CD14-positive monocyte (primary cell): ENCODE measurements at regions not wholly inside any gene's neighbourhood (a gene's known extent, or its start where the extent isn't known, plus 50 kb on each side); places are given as distances from the start of the nearest gene placed in this dataset.
A peak's percentile ranks its signal among the peaks of the same experiment; 100 is the strongest.

Experiments used
- DNase-seq, 3 donors: peaks; one replicate each; pipeline ENCODE4 v3.0.0-alpha.2; 2011 to 2022
- H2AFZ ChIP-seq: 2 replicates; pipeline ENCODE4 v1.6.0; 2012; ENCODE audit warnings: mild to moderate bottlenecking, low read depth, low read length, inconsistent platforms; ENCODE audit not compliant: insufficient read depth, poor library complexity, severe bottlenecking
- H3K27ac ChIP-seq, 2 donors: 1 replicate in 1 of 2; 2 replicates in 1 of 2; pipeline ENCODE4 v1.5.1; 2012 to 2013; ENCODE audit warnings: low read length in 2 of 2, control low read depth in 1 of 2, inconsistent platforms in 1 of 2, low read depth in 1 of 2, mild to moderate bottlenecking in 1 of 2
- H3K27me3 ChIP-seq, 2 donors: one replicate each; pipeline versions ENCODE4 v1.6.0 to v1.6.1; 2011 to 2013; ENCODE audit warnings: low read length in 2 of 2; ENCODE audit not compliant: control insufficient read depth in 2 of 2, insufficient read depth in 2 of 2
- H3K36me3 ChIP-seq, 2 donors: replicated peaks in 1 of 2; 1 replicate in 1 of 2; 2 replicates in 1 of 2; pipeline versions ENCODE4 v1.5.1 to v1.6.1; 2012 to 2013; ENCODE audit warnings: low read length in 2 of 2, control low read depth in 1 of 2, inconsistent platforms in 1 of 2, mild to moderate bottlenecking in 1 of 2; ENCODE audit not compliant: insufficient read depth in 2 of 2, control insufficient read depth in 1 of 2
- H3K4me1 ChIP-seq, 2 donors: 1 replicate in 1 of 2; 2 replicates in 1 of 2; pipeline versions ENCODE4 v1.5.1 to v1.6.1; 2012 to 2013; ENCODE audit warnings: low read length in 2 of 2, control low read depth in 1 of 2, inconsistent platforms in 1 of 2, mild to moderate bottlenecking in 1 of 2, moderate library complexity in 1 of 2; ENCODE audit not compliant: insufficient read depth in 2 of 2, control insufficient read depth in 1 of 2
- H3K4me2 ChIP-seq: replicated peaks from 2 replicates; pipeline ENCODE3; 2012; ENCODE audit warnings: low read length, moderate library complexity, mild to moderate bottlenecking; ENCODE audit not compliant: poor library complexity, severe bottlenecking; ENCODE audit errors: extremely low read depth
- H3K4me3 ChIP-seq, 3 experiments: fragments of 200-600 bp in 1 of 3; sonication (generic) in 1 of 3; replicated peaks in 1 of 3; 1 replicate in 2 of 3; 2 replicates in 1 of 3; pipeline ENCODE4 v1.5.1; 2011 to 2013; ENCODE audit warnings: low read length in 3 of 3, mild to moderate bottlenecking in 3 of 3, control low read depth in 2 of 3, low read depth in 2 of 3, inconsistent platforms in 1 of 3, moderate library complexity in 1 of 3
- H3K79me2 ChIP-seq: 2 replicates; pipeline ENCODE4 v1.6.0; 2012; ENCODE audit warnings: mild to moderate bottlenecking, control low read depth, inconsistent platforms, low read length, moderate library complexity; ENCODE audit not compliant: insufficient read depth
- H3K9ac ChIP-seq: 2 replicates; pipeline ENCODE4 v1.6.0; 2017; ENCODE audit warnings: low read length, mild to moderate bottlenecking; ENCODE audit not compliant: insufficient read depth, poor library complexity, severe bottlenecking
- H3K9me3 ChIP-seq, 2 donors: replicated peaks in 1 of 2; 1 replicate in 1 of 2; 2 replicates in 1 of 2; pipeline versions ENCODE4 v1.5.1 to v1.6.1; 2012 to 2013; ENCODE audit warnings: low read length in 2 of 2, control low read depth in 1 of 2; ENCODE audit not compliant: control insufficient read depth in 1 of 2, insufficient read depth in 1 of 2
- H4K20me1 ChIP-seq: 2 replicates; pipeline ENCODE4 v1.6.0; 2012; ENCODE audit warnings: mild to moderate bottlenecking, low read length, control low read depth, moderate library complexity; ENCODE audit not compliant: insufficient read depth
- H3K27ac Mint-ChIP-seq, 7 donors: one replicate each; pipeline ENCODE4 v1.8.0; 2020; ENCODE audit warnings: mild to moderate bottlenecking in 7 of 7, mixed read lengths in 7 of 7, moderate library complexity in 6 of 7, inconsistent platforms in 2 of 7
- H3K27me3 Mint-ChIP-seq, 3 donors: one replicate each; pipeline ENCODE4 v1.8.0; 2021 to 2022; ENCODE audit warnings: low read depth in 3 of 3, mild to moderate bottlenecking in 3 of 3, mixed read lengths in 3 of 3, moderate library complexity in 3 of 3, inconsistent platforms in 1 of 3
- H3K36me3 Mint-ChIP-seq, 2 donors: one replicate each; pipeline ENCODE4 v1.8.0; 2020; ENCODE audit warnings: mixed read lengths in 2 of 2, inconsistent platforms in 1 of 2, mild to moderate bottlenecking in 1 of 2
- H3K4me1 Mint-ChIP-seq: one replicate; pipeline ENCODE4 v1.8.0; 2020; ENCODE audit warnings: mild to moderate bottlenecking, mixed read lengths
- H3K4me3 Mint-ChIP-seq, 2 donors: one replicate each; pipeline ENCODE4 v1.8.0; 2020; ENCODE audit warnings: mild to moderate bottlenecking in 2 of 2, mixed read lengths in 2 of 2, moderate library complexity in 1 of 2
- H3K9me3 Mint-ChIP-seq, 7 donors: one replicate each; pipeline ENCODE4 v1.8.0; 2020 to 2022; ENCODE audit warnings: mixed read lengths in 7 of 7, mild to moderate bottlenecking in 6 of 7, moderate library complexity in 6 of 7, inconsistent platforms in 2 of 7
- CTCF ChIP-seq: fragments of 200-600 bp; IDR thresholded peaks from one replicate; pipeline ENCODE4 v1.8.0; 2022; ENCODE audit warnings: antibody characterized with exemption, mild to moderate bottlenecking
- WGBS: methylation state at CpG from one replicate; pipeline ENCODE4 v1.1.5; 2013; ENCODE audit warnings: missing lambda C conversion rate; ENCODE audit not compliant: insufficient coverage; 5-methylcytosine and 5-hydroxymethylcytosine counted together
- intact Hi-C, 2 donors: fragments of 100-400 bp; cut with micrococcal nuclease; formaldehyde crosslinking; loops; one replicate each; pipeline versions ENCODE4 v1.15.0 to v1.15.1; 2023

DNA sequence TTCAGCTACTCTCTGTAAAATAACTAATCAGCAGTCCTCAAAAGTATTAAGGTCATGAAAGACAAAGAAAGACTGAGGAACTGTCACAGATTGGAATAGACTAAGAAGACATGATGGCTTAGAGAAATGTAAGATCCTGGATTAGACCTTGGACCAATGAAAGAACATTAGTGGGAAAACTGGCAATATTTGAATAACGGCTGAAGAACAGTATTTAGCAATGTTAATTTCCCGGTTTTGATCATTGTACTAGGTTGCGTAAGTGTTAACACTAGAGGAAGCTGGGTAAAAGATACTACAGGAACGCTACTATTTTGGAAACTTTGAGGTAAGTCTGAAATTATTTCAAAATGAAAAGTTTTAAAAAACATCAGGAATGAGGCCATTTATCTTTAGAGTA is 98.8 kb upstream of the RESF1 start:
- Histone ChIP-seq H3K27me3 (no peaks in the 10 kb centered on the region), H3K36me3 (no peaks in the 10 kb centered on the region), H4K20me1 (no peaks in the 10 kb centered on the region), H3K9ac (no peak overlapping the region), H3K9me3 (peaks cover 28 to 49% of the 10 kb centered on the region in 2 donors), H3K4me3 (peak overlapping the region in 1 of 3 experiments; percentile 4), H3K4me1 (peaks cover 0 to 4% of the 10 kb centered on the region in 2 donors), H3K4me2 (no peak overlapping the region), H2AFZ (no peak overlapping the region), H3K79me2 (no peaks in the 10 kb centered on the region), H3K27ac (peak overlapping the region in 1 of 2 donors; percentile 73)
- H3K27ac Mint-ChIP-seq, result peak overlapping the region in 4 of 7 donors; percentile 42 to 88 (median 82)
- peak in 2 of 3 donors; percentile 22 to 29 for DNase-seq
- peaks cover 14% of the 10 kb centered on the region for H3K4me1 Mint-ChIP-seq
- H3K36me3 Mint-ChIP-seq, result peaks cover 5 to 8% of the 10 kb centered on the region in 2 donors
- peaks cover 7 to 57% (median 49%) of the 10 kb centered on the region in 7 donors for H3K9me3 Mint-ChIP-seq
- WGBS, result 20% methylated on average over 1 of the region's 4 CpGs
- intact Hi-C loops, result no loop called here
- no peak overlapping the region for H3K4me3 Mint-ChIP-seq
- TF ChIP-seq CTCF, result no peak
- peaks cover 0 to 1% (median 0%) of the 10 kb centered on the region in 3 donors for H3K27me3 Mint-ChIP-seq

DNA sequence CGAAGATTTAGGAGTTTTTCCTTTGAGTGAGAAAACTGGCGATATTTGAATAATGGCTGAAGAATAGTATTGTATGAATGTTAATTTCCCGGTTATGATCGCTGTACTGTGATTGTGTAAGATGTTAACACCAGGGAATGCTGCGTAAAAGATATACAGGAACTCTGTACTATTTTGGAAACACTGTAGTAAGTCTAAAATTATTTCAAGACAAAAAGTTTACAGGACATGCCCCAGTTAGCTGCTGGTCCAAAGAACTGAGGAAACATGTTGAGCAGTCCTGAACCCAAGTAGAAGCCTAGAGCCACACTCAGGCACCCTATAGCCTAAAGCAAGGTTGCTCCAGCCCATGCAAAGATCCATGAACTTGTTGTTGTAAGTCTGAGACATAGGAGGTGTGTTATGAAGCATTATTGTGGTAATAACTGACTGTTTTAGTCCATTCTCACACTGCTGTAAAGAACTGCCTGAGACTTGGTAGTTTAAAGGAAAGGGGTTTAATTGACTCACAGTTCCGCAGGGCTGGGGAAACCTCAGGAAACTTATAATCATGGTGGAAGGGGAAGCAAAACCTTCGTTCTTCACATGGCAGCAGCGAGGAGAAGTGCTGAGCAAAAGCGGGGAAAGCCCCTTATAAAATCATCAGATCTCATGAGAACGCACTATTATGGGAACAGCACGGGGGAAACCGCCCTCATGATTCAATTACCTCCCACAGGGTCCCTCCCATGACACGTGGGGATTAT is 99.8 kb upstream of the RESF1 start:
- peaks cover 0 to 1% (median 0%) of the 10 kb centered on the region in 3 donors for H3K27me3 Mint-ChIP-seq
- Histone ChIP-seq H4K20me1 (no peaks in the 10 kb centered on the region), H3K36me3 (no peaks in the 10 kb centered on the region), H3K27ac (peak overlapping the region; percentile 46 to 73), H3K9me3 (peaks cover 28 to 45% of the 10 kb centered on the region in 2 donors), H3K4me2 (no peak overlapping the region), H3K4me3 (peak overlapping the region in 1 of 3 experiments; percentile 12), H2AFZ (no peak overlapping the region), H3K9ac (no peak overlapping the region), H3K79me2 (no peaks in the 10 kb centered on the region), H3K4me1 (peaks cover 10 to 14% of the 10 kb centered on the region in 2 donors), H3K27me3 (no peaks in the 10 kb centered on the region)
- no peak overlapping the region for H3K4me3 Mint-ChIP-seq
- peak overlapping the region; percentile 68 to 92 (median 78) for H3K27ac Mint-ChIP-seq
- peaks cover 6 to 11% of the 10 kb centered on the region in 2 donors for H3K36me3 Mint-ChIP-seq
- TF ChIP-seq CTCF, result no peak
- peaks cover 21% of the 10 kb centered on the region for H3K4me1 Mint-ChIP-seq
- 100% methylated on average over 4 of the region's 13 CpGs for WGBS
- intact Hi-C loops, result loop anchor here in 1 of 2 donors (10.0 kb wide), 1 partner anchor 45 kb away; no protein-coding TSS in a partner anchor
- peaks cover 7 to 61% (median 54%) of the 10 kb centered on the region in 7 donors for H3K9me3 Mint-ChIP-seq
- peak; percentile 44 to 88 (median 68) for DNase-seq
